Fibroblast of lung (primary cell): ENCODE measurements at regions not wholly inside any gene's neighbourhood (a gene's known extent, or its start where the extent isn't known, plus 50 kb on each side); places are given as distances from the start of the nearest gene placed in this dataset.

ENCODE experiments used
- DNase-seq, 2 donors: peaks; one replicate each; pipeline versions ENCODE4 v3.0.0 to v3.0.0-alpha.2; 2010; ENCODE audit warnings: low read depth in 2 of 2
- H2AFZ ChIP-seq: 2 replicates; pipeline ENCODE4 v1.5.1; 2012; ENCODE audit warnings: low read length, control low read depth, inconsistent platforms
- H3K27ac ChIP-seq: 2 replicates; pipeline ENCODE4 v1.5.1; 2011; ENCODE audit warnings: low read length, control low read depth; ENCODE audit not compliant: insufficient read depth
- H3K27me3 ChIP-seq: 2 replicates; pipeline ENCODE4 v1.5.1; 2011; ENCODE audit warnings: mild to moderate bottlenecking, low read length; ENCODE audit not compliant: control insufficient read depth, insufficient read depth
- H3K36me3 ChIP-seq: 2 replicates; pipeline ENCODE4 v1.5.1; 2011; ENCODE audit warnings: low read length; ENCODE audit not compliant: control insufficient read depth, insufficient read depth
- H3K4me1 ChIP-seq: 2 replicates; pipeline ENCODE4 v1.5.1; 2011; ENCODE audit warnings: low read length; ENCODE audit not compliant: control insufficient read depth, insufficient read depth; ENCODE audit errors: extremely low read depth
- H3K4me2 ChIP-seq: 2 replicates; pipeline ENCODE4 v1.5.1; 2011; ENCODE audit warnings: low read length, control low read depth; ENCODE audit not compliant: insufficient read depth; ENCODE audit errors: extremely low read depth
- H3K4me3 ChIP-seq, 4 experiments: fragments of 200-600 bp in 1 of 4; sonication (generic) in 1 of 4; replicated peaks in 1 of 4; 2 replicates each; pipeline ENCODE4 v1.5.1; 2011 to 2016; ENCODE audit warnings: low read length in 4 of 4, low read depth in 3 of 4, mild to moderate bottlenecking in 3 of 4, control low read depth in 2 of 4, inconsistent platforms in 1 of 4, mixed read lengths in 1 of 4; ENCODE audit not compliant: insufficient read depth in 1 of 4; ENCODE audit errors: control extremely low read depth in 1 of 4
- H3K79me2 ChIP-seq: 2 replicates; pipeline ENCODE4 v1.5.1; 2012; ENCODE audit warnings: mild to moderate bottlenecking, low read length, inconsistent platforms; ENCODE audit not compliant: control insufficient read depth, insufficient read depth
- H3K9ac ChIP-seq: 2 replicates; pipeline ENCODE4 v1.5.1; 2011; ENCODE audit warnings: mild to moderate bottlenecking, low read length, control low read depth; ENCODE audit not compliant: insufficient read depth
- H3K9me3 ChIP-seq: 2 replicates; pipeline ENCODE4 v1.5.1; 2012; ENCODE audit warnings: low read depth, low read length; ENCODE audit not compliant: control insufficient read depth, insufficient read depth
- H4K20me1 ChIP-seq: 2 replicates; pipeline ENCODE4 v1.5.1; 2011; ENCODE audit warnings: low read length; ENCODE audit not compliant: control insufficient read depth, insufficient read depth; ENCODE audit errors: extremely low read depth
- CTCF ChIP-seq, 2 donors: IDR thresholded peaks in 1 of 2; conservative IDR thresholded peaks in 1 of 2; 1 replicate in 1 of 2; 2 replicates in 1 of 2; pipeline ENCODE4 v1.5.1; 2011 to 2012; ENCODE audit warnings: low read length in 2 of 2, control low read depth in 1 of 2, inconsistent platforms in 1 of 2, low read depth in 1 of 2, mild to moderate bottlenecking in 1 of 2
- EZH2 ChIP-seq: IDR thresholded peaks from 2 replicates; pipeline ENCODE4 v1.5.1; 2012; ENCODE audit warnings: low read length, control low read depth, mild to moderate bottlenecking; ENCODE audit errors: missing control alignments

- TF ChIP-seq CTCF (conservative IDR thresholded peaks at IDR 0.05 in 1 of 2, IDR thresholded peaks at IDR 0.05 in 1 of 2; ENCODE audit: low read depth in 1 of 2, low read length in 2 of 2) (no peak), EZH2 (no peak)
- no peak overlapping the region for H2AFZ ChIP-seq
- no peak for DNase-seq
Observed at GRCh38 chr1:232223183-232223708, 406.7 kb downstream of the SIPA1L2 start.

GRCh38 chr1:232222614-232223013, 407.3 kb downstream of the SIPA1L2 start:
- no peak overlapping the region for H3K9ac ChIP-seq
- TF ChIP-seq CTCF (conservative IDR thresholded peaks at IDR 0.05 in 1 of 2, IDR thresholded peaks at IDR 0.05 in 1 of 2; ENCODE audit: low read depth in 1 of 2, low read length in 2 of 2) = no peak
- TF ChIP-seq EZH2 = no peak
- no peaks in the 10 kb centered on the region for H3K36me3 ChIP-seq
- H3K4me2 ChIP-seq = no peak overlapping the region
- no peak for DNase-seq
- H3K9me3 ChIP-seq = no peaks in the 10 kb centered on the region
- H3K79me2 ChIP-seq = no peaks in the 10 kb centered on the region
- no peaks in the 10 kb centered on the region for H3K4me1 ChIP-seq
- no peak overlapping the region for H3K4me3 ChIP-seq
- H2AFZ ChIP-seq = no peak overlapping the region
- H4K20me1 ChIP-seq = no peaks in the 10 kb centered on the region
- no peaks in the 10 kb centered on the region for H3K27me3 ChIP-seq
- H3K27ac ChIP-seq = no peak overlapping the region

More at GRCh38 chr1:232223183-232223708, 406.7 kb downstream of the SIPA1L2 start:
- Histone ChIP-seq H3K27ac (no peak overlapping the region), H4K20me1 (no peaks in the 10 kb centered on the region), H3K4me2 (no peak overlapping the region), H3K4me3 (no peak overlapping the region), H3K79me2 (no peaks in the 10 kb centered on the region), H3K4me1 (no peaks in the 10 kb centered on the region), H3K9ac (no peak overlapping the region), H3K36me3 (no peaks in the 10 kb centered on the region), H3K27me3 (no peaks in the 10 kb centered on the region), H3K9me3 (no peaks in the 10 kb centered on the region)

GRCh38 chr1:232221802-232222499, 408.0 kb downstream of the SIPA1L2 start:
- DNase-seq = peak in 1 of 2 donors; percentile 77
- no peaks in the 10 kb centered on the region for H4K20me1 ChIP-seq
- H3K4me2 ChIP-seq = no peak overlapping the region
- H3K27ac ChIP-seq = no peak overlapping the region
- TF ChIP-seq CTCF (conservative IDR thresholded peaks at IDR 0.05 in 1 of 2, IDR thresholded peaks at IDR 0.05 in 1 of 2; ENCODE audit: low read depth in 1 of 2, low read length in 2 of 2) (no peak), EZH2 (no peak)
- no peaks in the 10 kb centered on the region for H3K4me1 ChIP-seq
- H3K27me3 ChIP-seq = no peaks in the 10 kb centered on the region
- no peak overlapping the region for H3K9ac ChIP-seq
- H2AFZ ChIP-seq = no peak overlapping the region
- no peak overlapping the region for H3K4me3 ChIP-seq
- H3K9me3 ChIP-seq = no peaks in the 10 kb centered on the region
- H3K79me2 ChIP-seq = no peaks in the 10 kb centered on the region
- H3K36me3 ChIP-seq = no peaks in the 10 kb centered on the region
